HG03378 (cell line): ENCODE measurements at regions not wholly inside any gene's neighbourhood (a gene's known extent, or its start where the extent isn't known, plus 50 kb on each side); places are given as distances from the start of the nearest gene placed in this dataset.
"Not testable (repeated sequence)": the region's sequence is repeated elsewhere in the genome, so short reads cannot be mapped to it uniquely, and the experiment has no call there.

Experiments used
- ATAC-seq: cut with Tn5 transposase; IDR thresholded peaks from one replicate; pipeline ENCODE4 v1.9.1; 2021; ENCODE audit warnings: mild to moderate bottlenecking, moderate library complexity; ENCODE audit not compliant: unreplicated experiment

- no peak for ATAC-seq
Measured at GRCh38 chr1:242826701-242827336, 302.3 kb upstream of the PLD5 start.

- no peak for ATAC-seq
Measured at GRCh38 chr1:242824435-242824834, 299.9 kb upstream of the PLD5 start.

- ATAC-seq, result peak; percentile 95
Measured at GRCh38 chr1:242813490-242814091, 289.1 kb upstream of the PLD5 start.

GRCh38 chr1:242811092-242811840 is 286.8 kb upstream of the PLD5 start:
- ATAC-seq, result no peak

GRCh38 chr1:242806324-242806723 is 281.8 kb upstream of the PLD5 start:
- no peak for ATAC-seq

- ATAC-seq, result not testable (repeated sequence)
Measured at GRCh38 chr1:242805360-242805759, 280.9 kb upstream of the PLD5 start.

GRCh38 chr1:242802973-242803372 is 278.5 kb upstream of the PLD5 start:
- no peak for ATAC-seq

GRCh38 chr1:242800521-242800920 is 276.0 kb upstream of the PLD5 start:
- ATAC-seq, result peak; percentile 91

GRCh38 chr1:242797856-242798255 is 273.4 kb upstream of the PLD5 start:
- ATAC-seq, result no peak

- ATAC-seq, result peak; percentile 87
Measured at GRCh38 chr1:242788771-242789170, 264.3 kb upstream of the PLD5 start.

- ATAC-seq, result no peak
Measured at GRCh38 chr1:242787968-242788367, 263.5 kb upstream of the PLD5 start.

- ATAC-seq, result no peak
Measured at GRCh38 chr1:242784807-242785206, 260.3 kb upstream of the PLD5 start.

GRCh38 chr1:242784084-242784483 is 259.6 kb upstream of the PLD5 start:
- ATAC-seq, result peak; percentile 51

- no peak for ATAC-seq
Measured at GRCh38 chr1:242774256-242774655, 249.8 kb upstream of the PLD5 start.

- ATAC-seq, result no peak
Measured at GRCh38 chr1:242770366-242770765, 245.9 kb upstream of the PLD5 start.

- no peak for ATAC-seq
Measured at GRCh38 chr1:242764161-242764560, 239.7 kb upstream of the PLD5 start.

- ATAC-seq, result no peak
Measured at GRCh38 chr1:242761556-242761955, 237.1 kb upstream of the PLD5 start.

GRCh38 chr1:242754926-242755325 is 230.4 kb upstream of the PLD5 start:
- no peak for ATAC-seq

GRCh38 chr1:242754125-242754524 is 229.6 kb upstream of the PLD5 start:
- ATAC-seq, result no peak

GRCh38 chr1:242747233-242747632 is 222.7 kb upstream of the PLD5 start:
- ATAC-seq, result no peak

- ATAC-seq, result no peak
Measured at GRCh38 chr1:242745079-242745478, 220.6 kb upstream of the PLD5 start.
